ENCODE measurements at regions not wholly inside any gene's neighbourhood (a gene's known extent, or its start where the extent isn't known, plus 50 kb on each side); places are given as distances from the start of the nearest gene placed in this dataset.

DNA sequence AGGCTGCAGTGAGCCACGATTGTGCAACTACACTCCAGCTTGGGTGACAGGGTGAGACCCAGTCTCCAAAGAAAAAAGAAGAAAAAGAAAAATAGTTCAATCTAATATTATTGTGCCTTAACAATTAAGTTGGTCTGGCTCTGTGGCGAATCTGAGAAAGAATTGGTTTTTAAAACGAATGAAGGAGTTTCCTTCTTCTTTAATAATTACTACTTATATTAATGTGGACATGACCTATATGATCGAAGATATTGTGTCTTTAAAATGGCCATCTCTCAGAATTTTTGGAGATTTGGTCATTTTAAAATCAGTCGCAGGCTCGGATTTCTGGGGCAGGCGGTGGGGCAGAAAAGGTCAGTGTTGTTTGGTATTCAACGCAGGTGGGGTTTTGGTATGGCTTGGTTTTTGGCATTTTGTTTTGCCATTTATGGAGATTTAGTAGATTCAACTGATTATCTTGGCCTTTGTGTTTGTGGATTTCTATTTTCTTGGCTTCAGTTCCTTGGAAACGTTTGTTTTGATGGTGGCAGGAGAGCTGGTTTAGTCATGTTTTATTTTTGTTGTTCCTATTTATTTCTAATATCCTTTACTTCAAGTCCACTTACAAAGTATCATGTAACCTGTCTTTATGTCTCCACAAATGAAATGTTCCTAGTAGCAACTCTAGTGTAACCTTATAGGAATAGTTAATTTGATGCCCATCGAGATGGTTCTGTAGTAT is 178.8 kb upstream of the MKLN1 start:
- TF ChIP-seq, protein P1, sequence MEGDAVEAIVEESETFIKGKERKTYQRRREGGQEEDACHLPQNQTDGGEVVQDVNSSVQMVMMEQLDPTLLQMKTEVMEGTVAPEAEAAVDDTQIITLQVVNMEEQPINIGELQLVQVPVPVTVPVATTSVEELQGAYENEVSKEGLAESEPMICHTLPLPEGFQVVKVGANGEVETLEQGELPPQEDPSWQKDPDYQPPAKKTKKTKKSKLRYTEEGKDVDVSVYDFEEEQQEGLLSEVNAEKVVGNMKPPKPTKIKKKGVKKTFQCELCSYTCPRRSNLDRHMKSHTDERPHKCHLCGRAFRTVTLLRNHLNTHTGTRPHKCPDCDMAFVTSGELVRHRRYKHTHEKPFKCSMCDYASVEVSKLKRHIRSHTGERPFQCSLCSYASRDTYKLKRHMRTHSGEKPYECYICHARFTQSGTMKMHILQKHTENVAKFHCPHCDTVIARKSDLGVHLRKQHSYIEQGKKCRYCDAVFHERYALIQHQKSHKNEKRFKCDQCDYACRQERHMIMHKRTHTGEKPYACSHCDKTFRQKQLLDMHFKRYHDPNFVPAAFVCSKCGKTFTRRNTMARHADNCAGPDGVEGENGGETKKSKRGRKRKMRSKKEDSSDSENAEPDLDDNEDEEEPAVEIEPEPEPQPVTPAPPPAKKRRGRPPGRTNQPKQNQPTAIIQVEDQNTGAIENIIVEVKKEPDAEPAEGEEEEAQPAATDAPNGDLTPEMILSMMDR (tag by site-specific recombination; IDR thresholded peaks at IDR 0.05) = no peak
- TF ChIP-seq ZNF341 (tag by site-specific recombination; IDR thresholded peaks at IDR 0.05; ENCODE audit: low read depth) (no peak), ZNF292 (tag by site-specific recombination; IDR thresholded peaks at IDR 0.05; ENCODE audit: borderline replicate concordance, low read depth) (no peak), ZNF610 (tag by site-specific recombination; IDR thresholded peaks at IDR 0.05; ENCODE audit: borderline replicate concordance) (no peak), ZNF146 (tag by site-specific recombination; IDR thresholded peaks at IDR 0.05) (no peak), BCL11A (tag by site-specific recombination; IDR thresholded peaks at IDR 0.05; ENCODE audit: low read depth) (no peak), ZNF114 (tag by site-specific recombination; IDR thresholded peaks at IDR 0.05) (no peak), YY1 (tag by site-specific recombination; IDR thresholded peaks at IDR 0.05) (no peak)
- TF ChIP-seq, protein P2, sequence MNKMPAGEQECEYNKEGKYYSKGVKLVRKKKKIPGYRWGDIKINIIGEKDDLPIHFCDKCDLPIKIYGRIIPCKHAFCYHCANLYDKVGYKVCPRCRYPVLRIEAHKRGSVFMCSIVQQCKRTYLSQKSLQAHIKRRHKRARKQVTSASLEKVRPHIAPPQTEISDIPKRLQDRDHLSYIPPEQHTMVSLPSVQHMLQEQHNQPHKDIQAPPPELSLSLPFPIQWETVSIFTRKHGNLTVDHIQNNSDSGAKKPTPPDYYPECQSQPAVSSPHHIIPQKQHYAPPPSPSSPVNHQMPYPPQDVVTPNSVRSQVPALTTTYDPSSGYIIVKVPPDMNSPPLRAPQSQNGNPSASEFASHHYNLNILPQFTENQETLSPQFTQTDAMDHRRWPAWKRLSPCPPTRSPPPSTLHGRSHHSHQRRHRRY (tag by site-specific recombination; IDR thresholded peaks at IDR 0.05) = no peak
- TF ChIP-seq, protein P3, sequence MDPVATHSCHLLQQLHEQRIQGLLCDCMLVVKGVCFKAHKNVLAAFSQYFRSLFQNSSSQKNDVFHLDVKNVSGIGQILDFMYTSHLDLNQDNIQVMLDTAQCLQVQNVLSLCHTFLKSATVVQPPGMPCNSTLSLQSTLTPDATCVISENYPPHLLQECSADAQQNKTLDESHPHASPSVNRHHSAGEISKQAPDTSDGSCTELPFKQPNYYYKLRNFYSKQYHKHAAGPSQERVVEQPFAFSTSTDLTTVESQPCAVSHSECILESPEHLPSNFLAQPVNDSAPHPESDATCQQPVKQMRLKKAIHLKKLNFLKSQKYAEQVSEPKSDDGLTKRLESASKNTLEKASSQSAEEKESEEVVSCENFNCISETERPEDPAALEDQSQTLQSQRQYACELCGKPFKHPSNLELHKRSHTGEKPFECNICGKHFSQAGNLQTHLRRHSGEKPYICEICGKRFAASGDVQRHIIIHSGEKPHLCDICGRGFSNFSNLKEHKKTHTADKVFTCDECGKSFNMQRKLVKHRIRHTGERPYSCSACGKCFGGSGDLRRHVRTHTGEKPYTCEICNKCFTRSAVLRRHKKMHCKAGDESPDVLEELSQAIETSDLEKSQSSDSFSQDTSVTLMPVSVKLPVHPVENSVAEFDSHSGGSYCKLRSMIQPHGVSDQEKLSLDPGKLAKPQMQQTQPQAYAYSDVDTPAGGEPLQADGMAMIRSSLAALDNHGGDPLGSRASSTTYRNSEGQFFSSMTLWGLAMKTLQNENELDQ (tag by site-specific recombination; IDR thresholded peaks at IDR 0.05; ENCODE audit: low read depth) = no peak

Data from HEK293 (cell line).